ENCODE measurements at regions not wholly inside any gene's neighbourhood (a gene's known extent, or its start where the extent isn't known, plus 50 kb on each side); places are given as distances from the start of the nearest gene placed in this dataset.

GRCh38 chr6:113758826-113759574, 98.1 kb upstream of the MARCKS start:
- Histone ChIP-seq H3K4me3 (replicated peaks; ENCODE audit: insufficient read depth, low read length) (no peak overlapping the region), H3K27ac (replicated peaks) (no peak overlapping the region; the same call in 1 of the 2 replicates), H3K27me3 (ENCODE audit: insufficient read depth, poor library complexity, severe bottlenecking) (no peaks in the 10 kb centered on the region)
- TF ChIP-seq CTCF (IDR thresholded peaks at IDR 0.05; ENCODE audit: insufficient read depth, low read length): no peak
- TF ChIP-seq REST (IDR thresholded peaks at IDR 0.05; ENCODE audit: insufficient replicate concordance, low read depth): no peak
- TF ChIP-seq POLR2AphosphoS5 (IDR thresholded peaks at IDR 0.05; ENCODE audit: low read depth): no peak
- TF ChIP-seq SPI1 (IDR thresholded peaks at IDR 0.05; ENCODE audit: borderline replicate concordance, low read depth): no peak
- TF ChIP-seq GABPA (IDR thresholded peaks at IDR 0.05; ENCODE audit: low read depth): no peak
- no peak for DNase-seq (ENCODE audit: low read depth in 1 of 2, low spot score in 1 of 2)

GRCh38 chr6:113762641-113763040, 94.5 kb upstream of the MARCKS start:
- TF ChIP-seq POLR2AphosphoS5 (IDR thresholded peaks at IDR 0.05; ENCODE audit: low read depth) (no peak), GABPA (IDR thresholded peaks at IDR 0.05; ENCODE audit: low read depth) (no peak), CTCF (IDR thresholded peaks at IDR 0.05; ENCODE audit: insufficient read depth, low read length) (no peak), SPI1 (IDR thresholded peaks at IDR 0.05; ENCODE audit: borderline replicate concordance, low read depth) (no peak), REST (IDR thresholded peaks at IDR 0.05; ENCODE audit: insufficient replicate concordance, low read depth) (no peak)
- no peaks in the 10 kb centered on the region for H3K27me3 ChIP-seq (ENCODE audit: insufficient read depth, poor library complexity, severe bottlenecking)
- DNase-seq (ENCODE audit: low read depth in 1 of 2, low spot score in 1 of 2): no peak
- H3K27ac ChIP-seq (replicated peaks): peak overlapping the region; percentile 74
- H3K4me3 ChIP-seq (replicated peaks; ENCODE audit: insufficient read depth, low read length): no peak overlapping the region

- H3K27ac ChIP-seq (replicated peaks): peak overlapping the region; percentile 74
- no peak overlapping the region for H3K4me3 ChIP-seq (replicated peaks; ENCODE audit: insufficient read depth, low read length)
- no peaks in the 10 kb centered on the region for H3K27me3 ChIP-seq (ENCODE audit: insufficient read depth, poor library complexity, severe bottlenecking)
- TF ChIP-seq SPI1 (IDR thresholded peaks at IDR 0.05; ENCODE audit: borderline replicate concordance, low read depth) (no peak), GABPA (IDR thresholded peaks at IDR 0.05; ENCODE audit: low read depth) (no peak), CTCF (IDR thresholded peaks at IDR 0.05; ENCODE audit: insufficient read depth, low read length) (no peak), POLR2AphosphoS5 (IDR thresholded peaks at IDR 0.05; ENCODE audit: low read depth) (no peak), REST (IDR thresholded peaks at IDR 0.05; ENCODE audit: insufficient replicate concordance, low read depth) (no peak)
- no peak for DNase-seq (ENCODE audit: low read depth in 1 of 2, low spot score in 1 of 2)
Observed at GRCh38 chr6:113763311-113763766, 93.8 kb upstream of the MARCKS start.
